Activated T-cell treated with anti-CD3 and anti-CD28 coated beads, Interleukin-2, amount 50 U/mL, for 72 hours (primary cell): ENCODE measurements at regions not wholly inside any gene's neighbourhood (a gene's known extent, or its start where the extent isn't known, plus 50 kb on each side); places are given as distances from the start of the nearest gene placed in this dataset.

Experiments used
- ATAC-seq, 2 donors: fragments of 150-1000 bp; cut with Tn5 transposase; replicated peaks in 1 of 2; 2 replicates each; pipeline ENCODE4 v1.10.0; 2021; ENCODE audit warnings: moderate library complexity in 2 of 2, mild to moderate bottlenecking in 1 of 2
- DNase-seq, 2 donors: peaks; one replicate each; pipeline ENCODE4 v3.0.0; 2021 to 2022; ENCODE audit warnings: mixed read lengths in 1 of 2
- H3K27ac Mint-ChIP-seq: one replicate; pipeline ENCODE4 v1.8.0; 2022; ENCODE audit warnings: mild to moderate bottlenecking, moderate library complexity, mixed read lengths
- H3K27me3 Mint-ChIP-seq: one replicate; pipeline ENCODE4 v1.8.0; 2022; ENCODE audit warnings: low read depth, mixed read lengths
- H3K36me3 Mint-ChIP-seq, 2 donors: one replicate each; pipeline ENCODE4 v1.8.0; 2022; ENCODE audit warnings: mixed read lengths in 2 of 2, mild to moderate bottlenecking in 1 of 2; ENCODE audit not compliant: insufficient read depth in 2 of 2
- H3K4me1 Mint-ChIP-seq: one replicate; pipeline ENCODE4 v1.8.0; 2022; ENCODE audit warnings: low read depth, mixed read lengths
- H3K4me3 Mint-ChIP-seq, 2 donors: one replicate each; pipeline ENCODE4 v1.8.0; 2022; ENCODE audit warnings: mild to moderate bottlenecking in 2 of 2, mixed read lengths in 2 of 2, moderate library complexity in 2 of 2
- H3K9me3 Mint-ChIP-seq, 2 donors: one replicate each; pipeline ENCODE4 v1.8.0; 2022; ENCODE audit warnings: mixed read lengths in 2 of 2

DNA sequence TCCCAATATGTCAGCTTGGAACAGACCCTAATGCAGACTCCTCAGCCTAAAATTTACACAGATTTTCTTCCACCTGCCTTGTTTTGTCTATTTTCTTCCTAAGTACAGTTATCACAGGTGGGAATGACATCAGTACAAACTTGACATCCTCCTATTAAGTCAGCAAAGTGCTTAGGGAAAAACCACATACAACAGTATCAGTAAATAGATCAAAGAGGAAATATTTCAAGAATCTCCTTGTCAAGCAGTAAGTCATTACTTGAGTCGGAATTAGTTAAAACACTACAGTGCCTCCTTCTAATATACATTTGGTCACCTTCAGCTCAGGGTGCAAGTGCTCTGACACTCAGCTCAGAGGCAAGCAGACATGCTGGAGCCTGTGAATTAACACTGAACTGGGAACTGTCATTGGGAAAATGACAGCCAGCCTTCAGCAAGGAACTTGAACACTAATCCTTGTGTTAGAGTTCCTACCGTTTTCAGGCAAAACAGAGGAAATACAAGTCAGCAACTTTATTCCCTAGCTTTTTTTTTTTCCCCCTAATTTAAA lies 394.3 kb upstream of the HTR2A start:
- no peak for DNase-seq
- H3K36me3 Mint-ChIP-seq: no peaks in the 10 kb centered on the region
- no peaks in the 10 kb centered on the region for H3K27me3 Mint-ChIP-seq
- no peaks in the 10 kb centered on the region for H3K4me1 Mint-ChIP-seq
- ATAC-seq: no peak
- H3K9me3 Mint-ChIP-seq: peaks cover 0 to 9% of the 10 kb centered on the region in 2 donors
- H3K27ac Mint-ChIP-seq: no peak overlapping the region
- H3K4me3 Mint-ChIP-seq: no peak overlapping the region

DNA sequence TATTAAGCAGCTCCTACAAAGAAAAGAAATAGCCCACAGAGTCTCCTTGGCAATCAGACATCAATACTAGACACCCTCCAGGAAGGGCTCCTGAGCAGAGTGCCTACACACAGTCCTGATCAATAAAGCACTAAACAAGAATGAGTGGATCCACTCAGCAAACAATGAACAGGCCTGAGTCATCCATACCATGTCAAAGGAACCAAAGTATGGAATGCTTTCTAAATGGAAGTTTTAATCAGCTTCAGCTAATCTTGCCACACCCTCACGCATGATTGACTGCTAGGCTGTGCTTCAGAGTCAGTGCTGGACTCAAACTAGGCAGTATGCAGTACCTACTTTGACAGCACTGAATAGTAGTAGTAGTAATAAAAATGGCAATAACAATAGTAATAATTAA lies 392.7 kb upstream of the HTR2A start:
- ATAC-seq (no peak), DNase-seq (no peak)
- Mint-ChIP-seq H3K9me3 (peaks cover 0 to under 1% of the 10 kb centered on the region in 2 donors), H3K27ac (no peak overlapping the region), H3K27me3 (no peaks in the 10 kb centered on the region), H3K36me3 (no peaks in the 10 kb centered on the region), H3K4me1 (no peaks in the 10 kb centered on the region), H3K4me3 (no peak overlapping the region)

DNA sequence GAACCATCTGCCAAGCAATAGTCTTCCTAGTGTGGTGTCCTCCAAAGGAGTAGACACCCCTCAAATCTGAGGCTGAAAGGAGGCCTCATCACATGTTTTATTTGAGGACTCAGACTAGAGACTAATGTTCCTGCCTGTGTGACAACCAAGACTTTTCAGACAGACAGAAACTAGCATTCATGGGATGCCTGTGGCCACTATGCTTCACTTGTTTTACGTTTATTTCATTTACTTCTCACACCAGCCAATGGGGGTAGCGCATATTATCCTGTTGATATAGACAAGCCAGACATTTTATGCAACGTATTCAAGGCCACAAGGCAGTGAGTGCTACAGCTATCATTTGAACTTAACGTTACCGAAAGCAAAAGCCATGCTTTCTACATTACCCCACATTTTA lies 391.7 kb upstream of the HTR2A start:
- H3K9me3 Mint-ChIP-seq: peaks cover 0 to 2% of the 10 kb centered on the region in 2 donors
- H3K4me3 Mint-ChIP-seq: no peak overlapping the region
- H3K27me3 Mint-ChIP-seq: peaks cover 4% of the 10 kb centered on the region
- no peaks in the 10 kb centered on the region for H3K36me3 Mint-ChIP-seq
- no peak overlapping the region for H3K27ac Mint-ChIP-seq
- DNase-seq (no peak), ATAC-seq (no peak)
- H3K4me1 Mint-ChIP-seq: no peaks in the 10 kb centered on the region

DNA sequence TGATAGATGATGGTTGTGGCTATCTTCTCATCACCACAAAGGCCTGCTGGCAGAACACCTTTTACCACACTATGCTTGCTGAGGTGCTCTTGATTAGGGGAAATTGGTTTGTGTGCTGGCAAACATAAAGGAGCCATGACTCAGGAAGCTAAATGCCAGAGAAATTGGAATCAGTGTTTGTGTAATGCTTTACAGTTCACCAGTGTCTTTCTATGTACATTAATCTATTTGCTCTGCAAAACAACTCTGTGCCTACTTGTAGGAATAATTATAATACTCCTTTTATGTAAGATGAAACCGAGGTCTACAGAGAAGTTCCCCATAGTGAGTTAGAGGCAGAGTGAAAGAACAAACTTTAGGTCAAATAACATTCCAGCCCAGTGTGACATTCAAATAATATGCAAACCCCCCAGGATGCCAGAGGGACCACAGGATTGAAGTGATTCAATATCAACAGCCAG lies 390.5 kb upstream of the HTR2A start:
- no peak for DNase-seq
- H3K9me3 Mint-ChIP-seq: peaks cover 0 to 2% of the 10 kb centered on the region in 2 donors
- no peaks in the 10 kb centered on the region for H3K4me1 Mint-ChIP-seq
- H3K27ac Mint-ChIP-seq: no peak overlapping the region
- no peak overlapping the region for H3K4me3 Mint-ChIP-seq
- H3K27me3 Mint-ChIP-seq: peaks cover 4% of the 10 kb centered on the region
- ATAC-seq: no peak
- no peaks in the 10 kb centered on the region for H3K36me3 Mint-ChIP-seq

DNA sequence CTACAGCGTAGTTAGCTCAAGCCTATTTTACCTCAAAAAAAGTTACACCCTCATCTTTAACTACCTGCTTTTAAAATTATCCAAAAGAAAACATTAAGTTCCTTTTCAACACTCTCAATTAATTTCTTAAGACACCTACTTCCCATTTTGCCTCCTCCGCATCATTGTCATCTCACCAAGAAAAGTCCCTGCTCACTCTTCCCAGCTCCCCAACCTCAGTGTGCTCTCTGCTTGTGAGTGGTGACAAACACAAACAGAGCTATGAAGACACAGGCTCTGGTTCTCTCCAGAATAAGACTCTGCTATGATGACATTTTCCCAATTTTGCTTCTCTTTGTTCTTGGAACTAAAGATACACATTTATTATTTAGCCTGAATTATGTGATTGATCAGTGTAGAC lies 385.1 kb upstream of the HTR2A start:
- H3K27me3 Mint-ChIP-seq: peaks cover 4% of the 10 kb centered on the region
- H3K27ac Mint-ChIP-seq: no peak overlapping the region
- DNase-seq (no peak), ATAC-seq (no peak)
- peaks cover 0 to 2% of the 10 kb centered on the region in 2 donors for H3K9me3 Mint-ChIP-seq
- H3K36me3 Mint-ChIP-seq: no peaks in the 10 kb centered on the region
- H3K4me1 Mint-ChIP-seq: no peaks in the 10 kb centered on the region
- H3K4me3 Mint-ChIP-seq: no peak overlapping the region

DNA sequence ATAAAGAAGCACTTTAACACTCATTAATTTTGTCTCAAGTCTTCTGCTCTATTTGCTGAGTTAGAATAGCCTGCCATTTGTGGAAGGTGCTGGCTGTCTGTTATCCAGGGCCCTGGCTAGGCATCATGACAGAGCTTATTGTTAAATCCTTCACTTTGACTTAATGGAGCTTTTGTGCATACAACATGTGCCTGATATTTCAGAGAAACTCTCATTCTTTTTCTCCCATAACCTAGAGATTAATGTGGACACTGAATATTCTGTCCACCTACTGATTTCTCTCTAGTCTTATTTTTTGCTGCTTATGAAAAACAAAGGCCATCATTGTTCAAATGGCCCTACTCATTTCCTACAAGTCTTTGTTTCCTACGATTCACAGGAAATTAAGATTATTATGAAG lies 383.1 kb upstream of the HTR2A start:
- H3K27me3 Mint-ChIP-seq: peaks cover 4% of the 10 kb centered on the region
- no peak overlapping the region for H3K4me3 Mint-ChIP-seq
- no peaks in the 10 kb centered on the region for H3K4me1 Mint-ChIP-seq
- ATAC-seq (no peak), DNase-seq (no peak)
- no peak overlapping the region for H3K27ac Mint-ChIP-seq
- peaks cover 0 to 2% of the 10 kb centered on the region in 2 donors for H3K9me3 Mint-ChIP-seq
- H3K36me3 Mint-ChIP-seq: no peaks in the 10 kb centered on the region

DNA sequence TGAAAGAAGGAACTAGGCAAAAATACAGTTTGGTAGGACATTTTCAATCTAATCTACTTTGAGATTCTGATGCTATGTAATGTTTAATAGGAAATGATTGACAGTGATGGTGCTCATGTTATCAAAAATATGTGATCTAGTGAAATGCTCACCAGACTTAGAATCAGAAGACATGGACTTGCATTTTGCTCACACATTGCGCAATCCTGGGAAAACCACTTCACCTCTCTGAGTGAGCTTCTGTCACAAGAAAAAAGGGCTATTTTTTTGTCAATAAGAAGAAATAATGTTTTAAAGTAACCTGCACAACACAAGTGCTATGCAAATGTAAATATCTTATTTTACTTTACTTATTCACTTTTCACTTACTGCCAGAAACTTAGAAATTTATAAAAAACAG lies 380.9 kb upstream of the HTR2A start:
- no peak overlapping the region for H3K4me3 Mint-ChIP-seq
- H3K4me1 Mint-ChIP-seq: no peaks in the 10 kb centered on the region
- peaks cover 0 to 2% of the 10 kb centered on the region in 2 donors for H3K9me3 Mint-ChIP-seq
- H3K27ac Mint-ChIP-seq: no peak overlapping the region
- no peak for DNase-seq
- H3K36me3 Mint-ChIP-seq: no peaks in the 10 kb centered on the region
- H3K27me3 Mint-ChIP-seq: no peaks in the 10 kb centered on the region
- ATAC-seq: no peak

DNA sequence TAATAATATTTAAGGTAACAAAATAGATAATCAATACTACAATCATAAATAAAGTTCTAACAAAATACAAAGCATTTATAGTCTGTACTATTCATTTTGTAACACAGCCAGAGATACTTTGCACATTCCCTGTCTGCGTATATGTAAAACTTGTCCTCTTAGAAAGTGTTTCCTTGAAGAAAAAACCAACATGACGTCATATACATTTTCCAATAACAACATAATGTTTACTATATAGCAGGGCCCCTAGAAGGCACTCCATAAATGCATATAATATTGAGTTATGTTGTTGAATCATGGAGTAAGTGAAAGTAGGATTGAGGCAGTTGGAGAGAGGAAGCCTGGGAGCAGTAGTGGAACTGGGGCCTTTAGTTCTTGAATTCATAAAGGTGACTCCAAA lies 371.4 kb upstream of the HTR2A start:
- H3K4me1 Mint-ChIP-seq: no peaks in the 10 kb centered on the region
- H3K9me3 Mint-ChIP-seq: peaks cover 0 to 3% of the 10 kb centered on the region in 2 donors
- no peak overlapping the region for H3K4me3 Mint-ChIP-seq
- DNase-seq (no peak), ATAC-seq (no peak)
- no peaks in the 10 kb centered on the region for H3K36me3 Mint-ChIP-seq
- no peak overlapping the region for H3K27ac Mint-ChIP-seq
- H3K27me3 Mint-ChIP-seq: no peaks in the 10 kb centered on the region

DNA sequence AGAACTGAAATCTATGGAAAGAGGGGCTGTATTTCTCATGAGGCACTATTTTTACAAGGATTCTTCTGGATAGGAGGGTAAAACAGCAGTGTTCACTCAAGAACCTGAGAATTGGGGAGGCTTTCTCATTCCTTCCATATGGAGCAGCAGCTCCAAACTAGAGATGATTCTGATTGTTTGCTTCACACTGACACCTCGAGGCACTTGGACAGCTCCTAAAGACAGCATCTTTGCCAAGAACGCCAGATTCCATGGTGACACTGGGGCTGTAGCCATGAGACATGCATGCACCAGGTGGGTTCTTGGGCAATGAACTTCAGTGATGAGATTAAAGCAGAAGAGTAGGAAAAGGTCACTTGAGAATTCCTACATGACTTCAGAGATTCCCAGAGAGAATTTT lies 361.5 kb upstream of the HTR2A start:
- H3K4me1 Mint-ChIP-seq: no peaks in the 10 kb centered on the region
- H3K36me3 Mint-ChIP-seq: no peaks in the 10 kb centered on the region
- H3K9me3 Mint-ChIP-seq: no peaks in the 10 kb centered on the region
- ATAC-seq: no peak
- DNase-seq: no peak
- H3K27me3 Mint-ChIP-seq: no peaks in the 10 kb centered on the region
- H3K27ac Mint-ChIP-seq: no peak overlapping the region
- H3K4me3 Mint-ChIP-seq: no peak overlapping the region

DNA sequence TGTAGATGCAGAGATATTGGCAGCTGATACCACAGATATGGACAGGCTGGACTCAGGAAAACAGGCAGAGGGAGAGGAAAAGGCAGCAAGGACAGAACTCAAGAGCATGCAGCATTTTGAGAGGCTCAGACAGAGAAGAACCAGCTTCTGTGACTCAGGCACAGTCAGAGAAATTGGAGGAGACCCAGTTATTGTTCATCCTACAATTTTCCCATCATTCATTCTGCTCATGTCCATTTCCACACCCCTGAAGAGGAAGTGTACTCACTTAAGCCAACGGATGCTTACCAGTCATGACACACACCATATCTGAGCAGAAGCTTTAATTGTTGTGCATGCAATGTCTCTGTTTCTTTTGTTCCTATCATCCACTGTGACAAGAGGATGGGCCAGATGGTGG lies 359.8 kb upstream of the HTR2A start:
- Mint-ChIP-seq H3K27me3 (no peaks in the 10 kb centered on the region), H3K9me3 (peaks cover 0 to 2% of the 10 kb centered on the region in 2 donors), H3K4me3 (no peak overlapping the region), H3K36me3 (no peaks in the 10 kb centered on the region), H3K4me1 (no peaks in the 10 kb centered on the region), H3K27ac (no peak overlapping the region)
- ATAC-seq (no peak), DNase-seq (no peak)

DNA sequence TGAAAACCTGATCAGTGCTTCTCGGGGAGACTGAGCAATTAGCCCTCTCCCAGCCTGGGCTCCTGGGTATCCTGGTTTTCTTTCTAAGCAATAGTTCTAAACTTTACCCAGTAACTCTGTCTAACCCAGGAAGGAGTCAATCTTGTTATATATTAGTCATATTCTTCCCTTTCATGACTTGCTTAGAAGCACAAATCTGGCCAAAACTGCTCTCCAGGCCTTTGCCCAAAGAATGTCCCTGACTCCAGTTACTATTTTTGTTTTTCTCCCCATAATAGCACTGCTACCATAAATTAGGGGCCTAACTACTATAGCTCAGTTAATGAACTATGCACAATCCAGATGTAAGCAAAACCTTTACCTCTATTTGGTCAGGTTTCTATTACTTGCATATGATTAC lies 355.8 kb upstream of the HTR2A start:
- no peaks in the 10 kb centered on the region for H3K27me3 Mint-ChIP-seq
- peaks cover 0 to 2% of the 10 kb centered on the region in 2 donors for H3K9me3 Mint-ChIP-seq
- ATAC-seq (no peak), DNase-seq (no peak)
- no peaks in the 10 kb centered on the region for H3K36me3 Mint-ChIP-seq
- H3K4me3 Mint-ChIP-seq: no peak overlapping the region
- H3K4me1 Mint-ChIP-seq: no peaks in the 10 kb centered on the region
- no peak overlapping the region for H3K27ac Mint-ChIP-seq

DNA sequence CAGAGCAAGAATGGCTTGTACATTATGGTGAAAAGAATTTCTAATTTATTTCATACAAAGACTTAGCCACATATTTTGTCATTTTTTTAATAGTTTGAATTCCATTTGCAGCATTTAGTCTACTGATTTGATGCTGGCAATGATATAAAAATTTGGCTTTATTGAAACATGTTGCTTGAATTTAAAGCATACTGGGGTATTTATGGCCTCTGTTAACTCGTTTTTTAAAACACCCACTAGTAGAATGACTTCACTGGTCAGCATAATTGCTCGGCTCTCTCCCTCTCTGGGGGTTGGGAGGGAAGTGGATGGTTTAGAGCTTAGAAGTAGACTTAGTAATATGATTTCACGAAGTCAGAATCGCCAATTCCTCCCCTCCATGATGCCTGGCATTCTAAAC lies 354.9 kb upstream of the HTR2A start:
- Mint-ChIP-seq H3K27me3 (no peaks in the 10 kb centered on the region), H3K4me1 (no peaks in the 10 kb centered on the region), H3K4me3 (no peak overlapping the region), H3K9me3 (peaks cover 0 to 2% of the 10 kb centered on the region in 2 donors), H3K27ac (no peak overlapping the region), H3K36me3 (no peaks in the 10 kb centered on the region)
- no peak for ATAC-seq
- DNase-seq: no peak

DNA sequence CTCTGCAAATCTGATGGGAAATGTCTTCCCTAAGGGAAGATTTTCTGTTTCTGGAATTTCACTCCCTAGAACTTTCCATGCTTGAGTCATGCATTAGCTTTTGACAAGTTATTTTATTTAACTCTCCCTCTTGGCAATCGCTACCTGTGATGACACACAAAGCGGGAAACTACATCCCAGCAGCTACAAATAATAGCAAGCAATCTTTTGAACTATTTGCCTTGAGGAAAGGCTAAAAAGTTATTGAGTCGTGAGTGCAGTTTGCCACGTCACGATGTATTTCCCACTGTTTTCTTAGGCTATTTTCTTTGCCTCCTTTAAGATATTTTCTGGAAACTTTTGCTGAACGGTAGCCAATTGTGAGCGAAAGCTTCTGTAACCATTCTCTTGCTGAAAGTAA lies 353.3 kb upstream of the HTR2A start:
- Mint-ChIP-seq H3K36me3 (no peaks in the 10 kb centered on the region), H3K27ac (no peak overlapping the region), H3K4me1 (no peaks in the 10 kb centered on the region)

DNA sequence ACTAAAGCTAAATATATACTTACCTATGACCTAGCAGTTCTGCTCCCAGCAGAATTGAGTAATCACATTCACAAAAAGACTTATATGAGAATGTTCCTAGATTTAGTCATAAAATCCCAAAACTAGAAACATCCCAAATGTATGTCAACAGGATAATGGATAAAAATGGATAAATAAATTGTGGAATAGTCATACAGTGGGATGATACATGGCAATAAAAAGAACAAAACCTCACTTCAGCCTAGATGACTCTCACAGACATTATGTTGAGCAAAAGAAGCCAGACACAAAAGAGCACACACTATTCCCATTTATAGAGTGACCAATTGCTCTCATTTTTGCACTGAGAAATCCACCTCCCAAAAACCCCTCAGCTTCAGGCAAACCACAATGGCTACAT lies 352.4 kb upstream of the HTR2A start:
- Mint-ChIP-seq H3K27ac (no peak overlapping the region), H3K27me3 (no peaks in the 10 kb centered on the region), H3K9me3 (peaks cover 0 to 2% of the 10 kb centered on the region in 2 donors), H3K4me1 (no peaks in the 10 kb centered on the region), H3K4me3 (no peak overlapping the region), H3K36me3 (no peaks in the 10 kb centered on the region)
- no peak for ATAC-seq
- DNase-seq: no peak

More for the DNA sequence above, 353.3 kb upstream of the HTR2A start:
- H3K27me3 Mint-ChIP-seq: no peaks in the 10 kb centered on the region
- DNase-seq: no peak
- ATAC-seq: no peak
- peaks cover 0 to 2% of the 10 kb centered on the region in 2 donors for H3K9me3 Mint-ChIP-seq
- no peak overlapping the region for H3K4me3 Mint-ChIP-seq
